Smooth muscle cell (in vitro differentiated cells): ENCODE measurements at regions not wholly inside any gene's neighbourhood (a gene's known extent, or its start where the extent isn't known, plus 50 kb on each side); places are given as distances from the start of the nearest gene placed in this dataset.
A peak's percentile ranks its signal among the peaks of the same experiment; 100 is the strongest.

Experiments used
- DNase-seq: peaks from one replicate; lab custom pipeline; 2025; ENCODE audit not compliant: unreplicated experiment; lab: John Stamatoyannopoulos, UW
- H2AFZ ChIP-seq: fragments of 200-600 bp; sonication (generic); 2 replicates; pipeline ENCODE4 v1.6.0; 2016; ENCODE audit warnings: antibody characterized with exemption, low read depth, mild to moderate bottlenecking
- H3F3A ChIP-seq: fragments of 200-600 bp; sonication (generic); 2 replicates; pipeline ENCODE4 v1.6.0; 2017; ENCODE audit warnings: antibody characterized with exemption, low read depth
- H3K27ac ChIP-seq: fragments of 200-600 bp; sonication (generic); 2 replicates; pipeline ENCODE4 v1.5.1; 2016; ENCODE audit warnings: low read depth, mild to moderate bottlenecking
- H3K27me3 ChIP-seq: fragments of 200-600 bp; sonication (generic); 2 replicates; pipeline ENCODE4 v1.6.1; 2016; ENCODE audit warnings: low read depth, mild to moderate bottlenecking
- H3K36me3 ChIP-seq: fragments of 200-600 bp; sonication (generic); 2 replicates; pipeline ENCODE4 v1.5.1; 2016; ENCODE audit warnings: low read depth
- H3K4me1 ChIP-seq: fragments of 200-600 bp; sonication (generic); 2 replicates; pipeline ENCODE4 v1.5.1; 2016; ENCODE audit warnings: low read depth
- H3K4me2 ChIP-seq: fragments of 200-600 bp; sonication (generic); 2 replicates; pipeline ENCODE4 v1.6.0; 2016; ENCODE audit warnings: mild to moderate bottlenecking
- H3K4me3 ChIP-seq: fragments of 200-600 bp; sonication (generic); 2 replicates; pipeline ENCODE4 v1.5.1; 2016; ENCODE audit warnings: mild to moderate bottlenecking
- H3K79me2 ChIP-seq: fragments of 200-600 bp; sonication (generic); 2 replicates; pipeline ENCODE4 v1.6.0; 2016; ENCODE audit warnings: low read depth, mild to moderate bottlenecking
- H3K9ac ChIP-seq: fragments of 200-600 bp; sonication (generic); 2 replicates; pipeline ENCODE4 v1.6.0; 2016; ENCODE audit warnings: low read depth
- H3K9me3 ChIP-seq: fragments of 200-600 bp; sonication (generic); replicated peaks from 2 replicates; pipeline ENCODE4 v1.5.1; 2016; ENCODE audit warnings: low read depth
- H4K20me1 ChIP-seq: fragments of 200-600 bp; sonication (generic); 2 replicates; pipeline ENCODE4 v1.6.0; 2016; ENCODE audit warnings: low read depth
- CTCF ChIP-seq: fragments of 200-600 bp; sonication (generic); IDR thresholded peaks from 2 replicates; pipeline ENCODE4 v1.5.1; 2017; ENCODE audit warnings: borderline replicate concordance, mild to moderate bottlenecking, antibody characterized with exemption; ENCODE audit not compliant: insufficient read depth, poor library complexity, severe bottlenecking
- WGBS: methylation state at CpG from one replicate; pipeline ENCODE4 v1.1.7; 2016; ENCODE audit warnings: low lambda C conversion rate; 5-methylcytosine and 5-hydroxymethylcytosine counted together

GRCh38 chr1:39087435-39087834 lies 61.3 kb downstream of the NDUFS5 start:
- Histone ChIP-seq H4K20me1 (no peaks in the 10 kb centered on the region), H2AFZ (peak overlapping the region; percentile 41), H3K27me3 (peaks cover 28% of the 10 kb centered on the region), H3K36me3 (no peaks in the 10 kb centered on the region), H3K9me3 (no peaks in the 10 kb centered on the region), H3K4me3 (no peak overlapping the region), H3K4me2 (peak overlapping the region; percentile 31), H3F3A (no peaks in the 10 kb centered on the region), H3K4me1 (peaks cover 8% of the 10 kb centered on the region), H3K27ac (no peak overlapping the region), H3K79me2 (no peaks in the 10 kb centered on the region), H3K9ac (no peak overlapping the region)
- no peak for DNase-seq
- TF ChIP-seq CTCF = no peak
- 43% methylated on average over 3 of the region's 3 CpGs for WGBS

GRCh38 chr1:39088658-39089057 lies 62.5 kb downstream of the NDUFS5 start:
- H3K27ac ChIP-seq = no peak overlapping the region
- WGBS = 88% methylated on average over 3 of the region's 3 CpGs
- H3F3A ChIP-seq = no peaks in the 10 kb centered on the region
- H3K36me3 ChIP-seq = no peaks in the 10 kb centered on the region
- no peak for TF ChIP-seq CTCF
- no peaks in the 10 kb centered on the region for H3K9me3 ChIP-seq
- no peak overlapping the region for H3K4me3 ChIP-seq
- H3K9ac ChIP-seq = no peak overlapping the region
- H3K4me2 ChIP-seq = no peak overlapping the region
- no peaks in the 10 kb centered on the region for H3K79me2 ChIP-seq
- no peak for DNase-seq
- H4K20me1 ChIP-seq = no peaks in the 10 kb centered on the region
- no peak overlapping the region for H2AFZ ChIP-seq
- peaks cover 7% of the 10 kb centered on the region for H3K4me1 ChIP-seq
- peaks cover 16% of the 10 kb centered on the region for H3K27me3 ChIP-seq

GRCh38 chr1:39089931-39090521 lies 63.9 kb downstream of the NDUFS5 start:
- peaks cover 7% of the 10 kb centered on the region for H3K4me1 ChIP-seq
- peak overlapping the region; percentile 1 for H3K27ac ChIP-seq
- no peak overlapping the region for H3K4me3 ChIP-seq
- no peak for TF ChIP-seq CTCF
- H3F3A ChIP-seq = no peaks in the 10 kb centered on the region
- no peak overlapping the region for H3K9ac ChIP-seq
- 54% methylated on average over 3 of the region's 3 CpGs for WGBS
- H3K4me2 ChIP-seq = no peak overlapping the region
- no peaks in the 10 kb centered on the region for H3K36me3 ChIP-seq
- peak overlapping the region; percentile 2 for H2AFZ ChIP-seq
- no peaks in the 10 kb centered on the region for H4K20me1 ChIP-seq
- H3K27me3 ChIP-seq = peaks cover 4% of the 10 kb centered on the region
- H3K79me2 ChIP-seq = no peaks in the 10 kb centered on the region
- DNase-seq = no peak
- H3K9me3 ChIP-seq = no peaks in the 10 kb centered on the region

- no peak overlapping the region for H2AFZ ChIP-seq
- no peak overlapping the region for H3K4me2 ChIP-seq
- no peak for DNase-seq
- H3K36me3 ChIP-seq = no peaks in the 10 kb centered on the region
- H3K79me2 ChIP-seq = no peaks in the 10 kb centered on the region
- no peak overlapping the region for H3K9ac ChIP-seq
- no peaks in the 10 kb centered on the region for H3K27me3 ChIP-seq
- no peaks in the 10 kb centered on the region for H4K20me1 ChIP-seq
- H3K4me3 ChIP-seq = no peak overlapping the region
- 85% methylated on average over 3 of the region's 3 CpGs for WGBS
- H3K4me1 ChIP-seq = peaks cover 7% of the 10 kb centered on the region
- no peak for TF ChIP-seq CTCF
- no peaks in the 10 kb centered on the region for H3F3A ChIP-seq
- H3K9me3 ChIP-seq = no peaks in the 10 kb centered on the region
- no peak overlapping the region for H3K27ac ChIP-seq
These were observed 64.7 kb downstream of the NDUFS5 start for GRCh38 chr1:39090757-39091380.
